ENCODE measurements at regions not wholly inside any gene's neighbourhood (a gene's known extent, or its start where the extent isn't known, plus 50 kb on each side); places are given as distances from the start of the nearest gene placed in this dataset.

- TF ChIP-seq GATA2 (IDR thresholded peaks at IDR 0.05; ENCODE audit: low read depth, low read length) = no peak
- no peak for TF ChIP-seq GATA3 (IDR thresholded peaks at IDR 0.05; ENCODE audit: low read depth, low read length)
Measured at GRCh38 chr3:18870074-18870640, 278.2 kb upstream of the KCNH8 start.

Measured in SH-SY5Y (cell line).